ENCODE measurements at regions not wholly inside any gene's neighbourhood (a gene's known extent, or its start where the extent isn't known, plus 50 kb on each side); places are given as distances from the start of the nearest gene placed in this dataset.

DNA sequence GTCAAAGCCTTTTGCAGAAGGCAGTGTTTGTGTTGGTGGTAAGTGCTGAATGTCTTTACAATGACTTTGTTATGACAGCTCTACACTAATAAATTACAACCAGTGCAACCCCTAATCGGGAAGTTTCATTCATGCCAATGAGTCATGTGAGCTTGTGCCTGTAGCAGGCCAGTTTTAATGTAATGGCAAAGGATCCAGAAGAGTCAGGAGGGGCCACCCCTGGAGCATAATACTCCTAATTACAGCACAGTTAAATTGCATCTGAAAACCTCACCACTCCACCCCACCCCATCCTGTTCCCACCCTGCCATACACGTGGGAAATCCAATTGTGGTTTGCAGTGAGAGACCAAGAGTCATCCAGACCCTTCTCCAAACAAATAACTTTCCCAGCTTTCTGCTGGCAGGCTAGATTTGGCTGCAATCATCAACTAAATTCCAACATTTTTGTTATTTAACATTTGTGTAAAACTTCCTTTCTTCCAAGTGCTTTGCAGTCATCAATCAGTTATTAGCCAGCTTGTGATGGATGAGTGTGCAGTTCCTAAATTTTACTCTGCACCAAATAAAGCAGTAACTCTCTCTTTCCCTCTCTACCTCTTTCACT lies 277.3 kb upstream of the FAT3 start:
- peak; percentile 71 for DNase-seq

DNA sequence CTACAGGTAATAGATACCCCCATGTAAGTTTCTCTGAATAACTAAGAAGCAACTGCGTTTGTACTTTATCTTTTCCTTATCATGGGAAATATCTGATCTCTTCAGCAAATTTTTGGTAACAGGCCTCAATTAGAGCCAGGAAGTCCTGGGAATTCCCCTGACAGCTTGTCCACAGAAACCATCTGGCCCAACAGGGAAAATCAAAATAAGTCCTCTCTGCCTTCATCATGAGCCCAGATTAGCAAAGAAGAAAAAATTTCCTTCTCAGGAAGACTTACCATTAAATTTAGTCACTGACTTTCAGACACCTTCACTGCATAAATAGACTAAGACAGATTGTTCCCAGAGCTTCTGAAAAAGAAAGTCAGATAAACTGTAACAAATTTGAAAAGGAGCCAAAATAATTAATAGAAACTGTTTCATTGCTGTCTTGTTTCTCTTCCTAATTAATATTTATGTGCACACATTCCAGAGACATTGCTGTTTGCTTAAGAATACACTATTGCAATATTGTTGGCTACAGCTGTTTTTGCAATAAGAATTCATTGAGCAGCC lies 278.1 kb upstream of the FAT3 start:
- no peak for DNase-seq

DNA sequence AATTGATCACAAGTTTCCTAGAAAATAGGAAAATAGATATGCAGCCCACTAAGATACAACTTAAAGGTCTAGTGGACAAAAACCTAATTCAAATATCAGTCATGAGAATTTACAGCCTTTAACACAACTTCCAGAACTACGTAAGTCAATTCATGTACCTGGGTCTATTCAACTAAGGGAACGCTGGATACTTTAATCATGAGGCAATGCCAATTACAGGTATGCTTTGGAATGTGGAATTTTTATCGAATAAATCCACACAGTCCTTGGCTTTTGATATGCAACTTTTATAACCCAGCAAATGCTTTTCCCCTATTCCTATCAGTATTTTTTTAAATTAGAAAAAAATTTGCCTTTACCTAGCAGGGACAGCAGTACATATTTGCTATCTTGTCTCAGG lies 289.5 kb upstream of the FAT3 start:
- no peak for DNase-seq

- DNase-seq, result no peak
Observed at GRCh38 chr11:91932151-91932821, 292.3 kb upstream of the FAT3 start.

GRCh38 chr11:91927448-91927847 lies 297.2 kb upstream of the FAT3 start:
- DNase-seq, result no peak

DNA sequence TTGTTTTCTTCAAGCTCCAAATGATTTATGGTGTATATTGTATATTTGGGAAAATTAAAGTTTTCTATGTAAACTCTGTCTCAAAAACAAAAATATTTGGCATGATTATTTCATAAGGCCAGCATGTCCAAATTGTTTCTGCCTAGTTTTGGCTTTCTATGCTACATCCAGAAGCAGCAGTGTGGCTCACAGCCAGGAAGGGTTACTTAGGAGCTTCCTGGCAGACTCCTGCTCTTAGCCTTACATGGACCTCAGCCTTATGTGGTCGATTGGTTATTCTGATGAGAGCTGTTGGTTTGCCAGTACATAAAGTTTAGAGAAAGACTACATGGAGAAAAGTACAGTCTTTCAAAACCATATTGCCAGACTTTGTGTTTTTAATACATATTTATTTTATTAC lies 297.7 kb upstream of the FAT3 start:
- peak; percentile 41 for DNase-seq

DNA sequence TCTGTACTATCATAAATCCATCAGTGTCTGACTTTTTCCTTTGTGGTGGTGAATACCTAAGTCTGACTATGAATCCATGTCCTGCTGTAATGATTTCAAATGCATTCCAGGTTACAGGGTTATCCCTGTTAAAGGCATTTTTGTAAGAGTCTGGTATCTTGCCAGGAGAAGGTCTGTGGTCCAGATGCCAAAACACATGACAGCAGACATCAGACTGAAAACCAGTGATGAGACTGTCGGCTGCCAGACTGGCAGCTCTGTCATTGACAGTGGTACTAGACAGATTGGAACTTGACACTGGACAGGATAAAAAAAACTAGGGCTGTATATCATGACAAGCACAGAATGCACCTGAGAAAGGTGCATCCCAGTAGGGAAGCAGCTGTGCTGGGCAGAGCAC lies 301.8 kb upstream of the FAT3 start:
- no peak for DNase-seq

DNA sequence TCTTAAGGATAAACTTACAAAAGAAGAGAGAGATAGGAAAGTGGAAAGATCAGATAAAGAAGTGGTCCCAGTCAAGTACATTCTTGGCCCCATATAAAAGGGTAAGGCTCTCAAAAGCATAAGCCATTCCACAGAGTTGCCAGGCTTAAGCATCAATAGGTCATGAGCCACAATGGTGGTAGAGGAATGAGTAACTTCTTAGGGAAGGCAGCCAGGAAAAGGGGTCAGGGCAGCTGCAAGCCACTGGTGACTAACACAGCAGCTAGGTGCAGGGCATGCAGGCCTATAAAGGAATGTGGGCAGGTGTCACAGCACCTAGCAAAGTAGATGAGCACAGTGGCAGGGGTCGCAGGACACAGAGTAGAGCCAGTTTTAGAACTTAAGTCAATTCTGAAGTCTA lies 302.6 kb upstream of the FAT3 start:
- DNase-seq, result no peak

- DNase-seq, result no peak
Observed at GRCh38 chr11:91913407-91913806, 311.2 kb upstream of the FAT3 start.

GRCh38 chr11:91912322-91912721 lies 312.3 kb upstream of the FAT3 start:
- no peak for DNase-seq

- DNase-seq, result no peak
Observed at GRCh38 chr11:91906871-91907624, 317.6 kb upstream of the FAT3 start.

DNA sequence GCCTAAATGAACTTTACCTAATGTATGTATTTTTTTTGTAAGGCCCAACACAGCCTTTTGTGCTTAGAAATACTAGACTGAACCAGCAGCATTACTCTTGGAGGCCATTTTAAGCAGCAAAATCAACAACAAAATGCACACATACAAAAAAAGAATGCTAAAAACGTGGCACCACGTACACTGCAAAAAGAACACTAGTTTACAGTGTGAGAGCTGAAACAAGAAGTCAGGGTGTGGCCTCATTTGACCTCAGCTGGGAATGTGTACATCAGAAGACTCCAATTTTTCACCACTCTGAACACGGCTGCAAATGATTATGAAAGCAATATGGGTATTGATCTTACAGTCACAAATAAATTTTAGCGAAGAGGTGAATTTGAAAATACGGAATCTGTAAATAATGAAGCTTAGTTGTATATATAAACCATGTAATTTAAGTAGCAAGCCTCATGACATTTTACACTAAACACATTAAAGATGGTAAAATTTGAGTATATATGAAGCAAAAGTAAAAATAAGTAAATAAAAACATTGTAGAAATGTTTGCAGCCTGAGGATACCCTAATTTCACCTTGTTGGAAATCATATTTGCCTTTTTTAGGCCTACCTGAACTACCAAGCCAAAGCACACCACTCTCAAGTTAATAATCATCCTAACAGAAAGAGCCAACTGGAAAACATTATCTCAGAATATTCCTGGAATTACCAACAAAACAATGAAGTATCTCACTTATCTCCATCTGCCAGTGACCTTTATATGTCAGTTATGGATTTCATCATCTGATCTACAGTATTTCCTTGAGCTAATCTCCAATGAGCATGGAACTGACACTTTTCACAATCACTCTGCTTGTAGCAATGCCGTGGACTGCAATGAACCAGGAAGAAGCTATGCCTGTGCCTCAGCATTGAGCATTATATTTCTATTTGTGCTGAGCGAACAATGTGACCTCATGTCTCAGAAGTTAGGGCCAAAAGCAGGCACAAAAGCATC lies 319.5 kb upstream of the FAT3 start:
- no peak for DNase-seq

- DNase-seq, result no peak
Observed at GRCh38 chr11:91902312-91902711, 322.3 kb upstream of the FAT3 start.

DNA sequence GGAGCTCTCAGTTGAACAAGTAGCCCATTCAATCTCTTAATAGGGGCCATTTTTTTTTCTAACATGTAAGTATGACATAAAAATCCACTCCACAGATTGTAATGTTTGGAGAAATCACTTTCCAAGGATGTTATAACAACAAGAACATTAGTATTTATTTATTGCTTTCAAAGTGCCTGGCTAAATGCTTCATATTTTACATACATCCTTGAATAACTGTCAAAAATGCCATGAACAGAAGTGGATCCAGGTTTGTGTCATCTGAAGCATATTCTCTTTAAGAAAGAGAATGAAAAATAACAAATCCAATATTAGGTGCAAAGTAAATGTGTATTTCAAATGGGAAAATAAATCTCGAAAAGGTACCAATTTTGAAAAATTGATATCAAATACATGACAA lies 344.0 kb upstream of the FAT3 start:
- no peak for DNase-seq

GRCh38 chr11:91876746-91877145 lies 347.9 kb upstream of the FAT3 start:
- DNase-seq, result no peak

- DNase-seq, result no peak
Observed at GRCh38 chr11:91872243-91872642, 352.4 kb upstream of the FAT3 start.

GRCh38 chr11:91871791-91872190 lies 352.8 kb upstream of the FAT3 start:
- DNase-seq, result no peak

DNA sequence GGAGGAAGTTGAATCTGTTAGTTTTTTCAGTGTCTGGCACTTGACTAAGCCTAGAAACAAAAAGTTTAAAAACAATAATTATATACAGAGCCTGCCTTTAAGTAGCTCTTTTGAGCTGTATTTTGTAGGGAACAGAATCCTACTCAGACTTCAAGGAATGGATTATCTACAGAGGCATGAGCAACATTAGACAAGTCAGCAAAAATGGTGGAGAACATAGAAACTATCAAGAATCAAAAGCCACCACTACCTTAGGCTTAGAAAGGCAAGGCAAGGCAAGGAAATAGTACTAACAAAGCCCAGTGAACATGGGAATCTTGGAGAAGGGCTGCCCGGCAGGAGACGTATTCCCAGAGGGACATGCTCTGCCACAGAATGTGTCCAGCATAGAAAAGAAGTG lies 353.6 kb upstream of the FAT3 start:
- DNase-seq, result no peak

DNA sequence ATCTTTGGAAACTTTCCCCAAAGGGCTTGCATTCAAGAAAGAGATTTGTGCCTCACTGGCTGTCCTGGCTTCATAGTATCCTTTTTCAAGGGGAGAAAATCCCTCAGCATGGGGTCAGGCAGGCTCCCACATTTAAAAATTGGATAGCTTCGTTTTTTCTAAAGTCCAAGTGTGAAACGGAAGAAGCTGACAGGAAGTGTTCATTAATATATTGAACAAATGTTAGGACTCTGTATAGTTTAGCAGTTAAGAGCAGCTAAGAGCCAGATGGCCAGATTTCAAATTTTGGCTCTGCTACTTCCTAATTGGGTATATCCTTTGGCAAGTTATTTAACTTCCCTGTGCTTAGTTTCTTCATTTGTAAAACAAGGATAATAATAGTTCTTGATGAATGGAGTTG lies 354.9 kb upstream of the FAT3 start:
- DNase-seq, result no peak

DNA sequence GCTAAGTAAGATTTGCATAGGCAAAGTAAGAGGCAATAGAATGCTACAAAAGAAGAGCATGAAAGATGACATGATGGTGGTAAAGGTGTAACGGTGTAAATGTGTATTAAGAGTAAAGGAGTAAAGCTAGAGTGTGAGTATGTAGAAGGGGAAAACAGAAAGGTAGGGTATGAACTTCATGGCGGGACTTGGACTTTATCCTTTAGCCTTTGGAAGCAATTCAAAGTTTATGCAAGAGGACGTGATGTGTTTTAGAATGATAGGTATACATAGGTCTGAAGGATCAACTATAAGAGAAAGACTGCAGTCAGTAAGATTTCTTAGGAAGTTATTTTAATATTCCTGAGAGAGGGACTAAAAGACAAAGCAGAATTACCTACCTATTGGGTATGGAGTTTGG lies 358.0 kb upstream of the FAT3 start:
- no peak for DNase-seq

DNA sequence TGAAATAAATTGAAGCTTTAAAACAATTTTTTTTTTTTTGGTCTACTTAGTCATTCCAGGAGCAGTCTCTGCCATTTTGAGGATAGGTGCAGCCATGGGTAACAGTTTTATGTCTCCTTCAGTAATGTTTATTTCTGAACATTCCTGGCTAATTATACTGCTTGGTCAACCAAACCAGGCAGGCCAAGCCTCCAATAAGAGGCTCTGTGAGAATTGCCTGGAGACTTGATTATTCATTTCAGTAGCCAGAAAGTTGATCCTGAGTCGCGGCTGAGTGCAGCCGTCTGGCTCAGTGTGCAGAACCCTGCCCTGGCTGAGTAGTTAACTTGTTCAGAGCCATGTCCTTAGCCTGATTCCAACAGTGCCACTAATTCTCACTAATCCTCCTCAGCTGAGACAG lies 364.0 kb upstream of the FAT3 start:
- no peak for DNase-seq

- DNase-seq, result no peak
Observed at GRCh38 chr11:91859666-91860065, 365.0 kb upstream of the FAT3 start.

GRCh38 chr11:91857179-91857578 lies 367.4 kb upstream of the FAT3 start:
- no peak for DNase-seq
